Thyroid gland (tissue), 4 donors: ENCODE measurements at regions not wholly inside any gene's neighbourhood (a gene's known extent, or its start where the extent isn't known, plus 50 kb on each side); places are given as distances from the start of the nearest gene placed in this dataset.

Experiments used
- DNase-seq, 2 donors: peaks; one replicate each; pipeline ENCODE4 v3.0.0-alpha.2; 2019
- H3K27ac ChIP-seq, 3 donors: fragments of 200-600 bp; sonication (generic); 1 replicate in 2 of 3; 2 replicates in 1 of 3; pipeline ENCODE4 v1.5.1; 2016 to 2019; ENCODE audit warnings: mild to moderate bottlenecking in 1 of 3, moderate library complexity in 1 of 3
- H3K27me3 ChIP-seq: fragments of 200-600 bp; sonication (generic); one replicate; pipeline ENCODE4 v1.5.1; 2019
- H3K36me3 ChIP-seq, 2 donors: fragments of 200-600 bp; sonication (generic); one replicate each; pipeline ENCODE4 v1.5.1; 2016 to 2019
- H3K4me1 ChIP-seq, 2 donors: fragments of 200-600 bp; sonication (generic); one replicate each; pipeline ENCODE4 v1.5.1; 2017 to 2019
- H3K4me3 ChIP-seq, 3 donors: fragments of 200-600 bp; sonication (generic); replicated peaks in 1 of 3; 1 replicate in 2 of 3; 2 replicates in 1 of 3; pipeline ENCODE4 v1.5.1; 2016; ENCODE audit warnings: mild to moderate bottlenecking in 1 of 3
- H3K9me3 ChIP-seq: fragments of 200-600 bp; sonication (generic); one replicate; pipeline ENCODE4 v1.5.1; 2017
- POLR2A ChIP-seq, 2 donors: fragments of 450-650 bp; IDR thresholded peaks; one replicate each; pipeline ENCODE4 v1.6.1; 2017; ENCODE audit warnings: antibody characterized with exemption in 2 of 2, mild to moderate bottlenecking in 2 of 2, moderate library complexity in 1 of 2
- WGBS, 2 donors: methylation state at CpG; one replicate each; pipeline ENCODE4 v1.1.5; 2017; 5-methylcytosine and 5-hydroxymethylcytosine counted together
- intact Hi-C: fragments of 100-400 bp; cut with DNase I; formaldehyde crosslinking; loops from one replicate; pipeline ENCODE4 v1.15.1; 2023
- TF ChIP-seq, protein P1 (sequence below), 6 experiments: fragments of 200-600 bp in 3 of 6; fragments of 450-650 bp in 3 of 6; sonication (generic) in 3 of 6; IDR thresholded peaks; one replicate each; pipeline ENCODE4 v1.5.1; 2016 to 2019; ENCODE audit warnings: antibody characterized with exemption in 6 of 6, mild to moderate bottlenecking in 2 of 6, inconsistent platforms in 1 of 6, moderate library complexity in 1 of 6

DNA sequence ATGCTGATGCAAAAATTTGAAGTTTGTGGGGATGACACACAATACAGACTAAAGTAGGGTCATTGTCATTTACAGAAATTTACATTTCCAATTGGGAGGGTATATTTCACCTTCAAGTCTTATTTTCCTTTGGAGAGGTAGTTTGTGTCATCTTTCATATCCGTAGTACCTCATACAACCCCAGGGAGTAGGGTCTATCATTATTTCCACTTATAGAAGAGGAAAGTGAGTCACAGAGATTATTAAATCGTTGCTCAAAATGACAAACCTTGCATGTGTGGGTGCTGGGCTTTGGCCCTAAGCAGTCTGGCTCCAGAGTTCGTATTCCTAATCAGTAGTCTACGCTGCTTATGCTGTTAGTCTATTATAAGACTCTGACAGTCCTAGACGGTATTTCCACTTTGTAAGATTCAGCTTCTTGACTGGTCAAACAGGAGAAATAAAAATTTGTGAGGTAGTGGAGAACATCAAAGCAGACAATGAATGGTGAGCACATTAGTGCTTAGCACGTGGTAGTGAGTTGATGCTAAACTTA, 516.5 kb downstream of the PCDH7 start:
- TF ChIP-seq POLR2A (IDR thresholded peaks at IDR 0.05), result no peak
- TF ChIP-seq, protein P1, sequence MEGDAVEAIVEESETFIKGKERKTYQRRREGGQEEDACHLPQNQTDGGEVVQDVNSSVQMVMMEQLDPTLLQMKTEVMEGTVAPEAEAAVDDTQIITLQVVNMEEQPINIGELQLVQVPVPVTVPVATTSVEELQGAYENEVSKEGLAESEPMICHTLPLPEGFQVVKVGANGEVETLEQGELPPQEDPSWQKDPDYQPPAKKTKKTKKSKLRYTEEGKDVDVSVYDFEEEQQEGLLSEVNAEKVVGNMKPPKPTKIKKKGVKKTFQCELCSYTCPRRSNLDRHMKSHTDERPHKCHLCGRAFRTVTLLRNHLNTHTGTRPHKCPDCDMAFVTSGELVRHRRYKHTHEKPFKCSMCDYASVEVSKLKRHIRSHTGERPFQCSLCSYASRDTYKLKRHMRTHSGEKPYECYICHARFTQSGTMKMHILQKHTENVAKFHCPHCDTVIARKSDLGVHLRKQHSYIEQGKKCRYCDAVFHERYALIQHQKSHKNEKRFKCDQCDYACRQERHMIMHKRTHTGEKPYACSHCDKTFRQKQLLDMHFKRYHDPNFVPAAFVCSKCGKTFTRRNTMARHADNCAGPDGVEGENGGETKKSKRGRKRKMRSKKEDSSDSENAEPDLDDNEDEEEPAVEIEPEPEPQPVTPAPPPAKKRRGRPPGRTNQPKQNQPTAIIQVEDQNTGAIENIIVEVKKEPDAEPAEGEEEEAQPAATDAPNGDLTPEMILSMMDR (IDR thresholded peaks at IDR 0.05), result no peak
- Histone ChIP-seq H3K36me3 (no peaks in the 10 kb centered on the region), H3K9me3 (no peaks in the 10 kb centered on the region), H3K4me1 (no peaks in the 10 kb centered on the region), H3K27ac (no peak overlapping the region), H3K4me3 (no peak overlapping the region), H3K27me3 (no peaks in the 10 kb centered on the region)
- no peak for DNase-seq
- intact Hi-C loops, result no loop called here
- whole genome bisulfite sequencing, 2 donors, result 80 to 84% methylated on average over 6 of the region's 6 CpGs

DNA sequence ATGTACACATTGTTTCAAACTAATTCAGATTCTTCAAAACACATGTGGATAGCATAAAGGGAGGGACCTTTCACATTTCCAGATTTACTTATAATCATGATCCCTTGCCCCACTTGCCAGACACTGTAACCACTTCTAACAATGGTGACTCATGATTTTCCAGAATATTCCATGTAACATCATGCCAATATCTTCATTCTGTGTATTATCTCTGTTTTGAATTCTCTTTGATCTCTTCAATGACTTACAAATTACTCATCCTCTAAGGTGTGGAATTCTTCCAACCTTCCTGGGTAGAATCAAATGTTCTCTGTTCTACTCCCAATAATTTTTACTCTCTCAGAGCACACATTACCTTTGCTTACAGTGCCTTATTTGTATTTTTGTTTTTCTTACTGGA, 517.1 kb downstream of the PCDH7 start:
- no peak overlapping the region for H3K27ac ChIP-seq
- DNase-seq, result no peak
- H3K36me3 ChIP-seq, result no peaks in the 10 kb centered on the region
- TF ChIP-seq, protein P1 (IDR thresholded peaks at IDR 0.05), result no peak
- no peak for TF ChIP-seq POLR2A (IDR thresholded peaks at IDR 0.05)
- H3K27me3 ChIP-seq, result no peaks in the 10 kb centered on the region
- H3K4me3 ChIP-seq, result no peak overlapping the region
- intact Hi-C loops, result no loop called here
- no peaks in the 10 kb centered on the region for H3K4me1 ChIP-seq
- H3K9me3 ChIP-seq, result no peaks in the 10 kb centered on the region

DNA sequence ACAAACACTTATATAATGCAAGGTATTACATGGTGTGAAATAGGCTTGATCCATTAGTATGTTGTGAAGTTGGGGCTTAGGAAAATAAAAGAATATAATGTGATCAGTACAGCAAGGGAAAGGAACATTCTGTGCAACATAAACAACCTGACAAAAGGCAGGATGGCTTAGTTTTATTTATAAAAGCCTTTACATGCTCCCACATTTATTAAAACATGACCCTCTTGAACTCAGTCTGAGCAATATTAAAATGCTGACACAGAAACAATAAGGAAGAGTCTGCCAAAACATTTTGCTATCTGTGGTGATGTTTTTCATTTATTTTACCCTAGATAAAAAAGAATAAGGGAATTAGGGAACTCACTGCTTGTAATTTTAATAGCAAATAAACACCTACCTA, 519.7 kb downstream of the PCDH7 start:
- intact Hi-C loops, result no loop called here
- H3K9me3 ChIP-seq, result no peaks in the 10 kb centered on the region
- DNase-seq, result no peak

DNA sequence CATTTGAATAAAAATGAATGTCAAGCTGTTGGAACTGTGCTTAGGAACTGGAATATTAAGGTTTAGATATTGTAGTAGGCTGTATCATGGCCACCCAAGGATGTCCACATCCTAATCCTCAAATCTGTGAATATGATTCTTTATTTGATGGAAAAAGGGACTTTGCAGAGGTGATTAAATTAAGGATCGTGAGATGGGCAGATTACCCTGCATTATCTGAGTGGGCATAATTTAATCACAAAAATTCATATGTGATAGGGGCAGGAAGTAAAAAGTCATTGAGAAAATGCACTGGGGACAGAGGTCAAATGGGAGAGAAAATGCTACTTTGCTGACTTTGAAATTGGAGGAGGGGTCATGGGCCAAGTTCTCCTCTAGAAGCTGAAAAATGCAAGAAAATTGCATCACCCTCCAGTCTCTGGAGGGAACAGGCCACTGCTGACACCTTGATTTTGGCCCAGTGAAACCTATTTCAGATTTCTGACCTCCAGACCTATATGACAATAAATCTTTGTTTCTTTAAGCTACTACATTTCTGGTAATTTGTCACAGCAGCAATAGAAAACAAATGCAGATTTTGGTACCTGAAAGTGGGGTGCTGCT, 521.4 kb downstream of the PCDH7 start:
- H3K4me3 ChIP-seq, result no peak overlapping the region
- no peaks in the 10 kb centered on the region for H3K36me3 ChIP-seq
- TF ChIP-seq, protein P1 (IDR thresholded peaks at IDR 0.05), result no peak
- TF ChIP-seq POLR2A (IDR thresholded peaks at IDR 0.05), result no peak
- intact Hi-C loops, result no loop called here
- H3K27me3 ChIP-seq, result no peaks in the 10 kb centered on the region
- WGBS, 2 donors, result 84 to 90% methylated on average over 1 of the region's 1 CpG
- H3K9me3 ChIP-seq, result no peaks in the 10 kb centered on the region
- H3K4me1 ChIP-seq, result no peaks in the 10 kb centered on the region
- no peak for DNase-seq
- no peak overlapping the region for H3K27ac ChIP-seq

More for the DNA sequence above, 519.7 kb downstream of the PCDH7 start:
- H3K36me3 ChIP-seq, result no peaks in the 10 kb centered on the region
- H3K4me3 ChIP-seq, result no peak overlapping the region
- no peaks in the 10 kb centered on the region for H3K27me3 ChIP-seq
- no peaks in the 10 kb centered on the region for H3K4me1 ChIP-seq
- no peak overlapping the region for H3K27ac ChIP-seq
- TF ChIP-seq, protein P1 (IDR thresholded peaks at IDR 0.05), result no peak
- no peak for TF ChIP-seq POLR2A (IDR thresholded peaks at IDR 0.05)

DNA sequence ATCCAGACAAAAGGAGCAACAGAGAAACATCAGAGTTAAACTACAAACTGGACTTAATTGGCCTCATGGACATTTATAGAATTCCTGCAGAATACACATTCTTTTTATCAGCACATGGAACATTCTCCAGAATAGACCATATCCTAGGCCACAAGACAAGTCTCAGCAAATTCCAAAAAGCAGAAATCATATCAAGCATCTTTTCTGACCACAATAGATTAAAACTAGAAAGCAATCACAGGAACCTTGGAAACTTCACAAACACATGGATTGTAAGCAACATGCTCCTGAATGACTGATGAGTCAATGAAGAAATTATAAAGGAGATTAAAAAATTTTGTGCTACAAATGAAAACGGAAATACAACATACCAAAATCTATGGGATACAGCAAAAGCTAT, 526.7 kb downstream of the PCDH7 start:
- H3K27ac ChIP-seq, result no peak overlapping the region
- WGBS, 2 donors, result 87 to 88% methylated on average over 1 of the region's 1 CpG
- DNase-seq, result no peak
- H3K4me1 ChIP-seq, result no peaks in the 10 kb centered on the region
- no peak overlapping the region for H3K4me3 ChIP-seq
- no peaks in the 10 kb centered on the region for H3K27me3 ChIP-seq
- no peaks in the 10 kb centered on the region for H3K9me3 ChIP-seq
- H3K36me3 ChIP-seq, result no peaks in the 10 kb centered on the region
- TF ChIP-seq, protein P1 (IDR thresholded peaks at IDR 0.05), result no peak
- no peak for TF ChIP-seq POLR2A (IDR thresholded peaks at IDR 0.05)
- intact Hi-C loops, result no loop called here
